Testis (tissue), 2 donors: ENCODE measurements at regions not wholly inside any gene's neighbourhood (a gene's known extent, or its start where the extent isn't known, plus 50 kb on each side); places are given as distances from the start of the nearest gene placed in this dataset.

Experiments used
- POLR2A ChIP-seq: fragments of 450-650 bp; IDR thresholded peaks from one replicate; pipeline ENCODE4 v1.6.1; 2017; ENCODE audit warnings: antibody characterized with exemption, mild to moderate bottlenecking, moderate library complexity
- TF ChIP-seq, protein P1 (sequence below), 3 experiments: fragments of 450-650 bp in 2 of 3; fragments of 200-600 bp in 1 of 3; sonication (generic) in 1 of 3; IDR thresholded peaks; one replicate each; pipeline ENCODE4 v1.5.1; 2016 to 2019; ENCODE audit warnings: antibody characterized with exemption in 3 of 3, mild to moderate bottlenecking in 2 of 3, moderate library complexity in 1 of 3

GRCh38 chr20:4086771-4087687, 61.6 kb upstream of the SMOX start:
- TF ChIP-seq, protein P1, sequence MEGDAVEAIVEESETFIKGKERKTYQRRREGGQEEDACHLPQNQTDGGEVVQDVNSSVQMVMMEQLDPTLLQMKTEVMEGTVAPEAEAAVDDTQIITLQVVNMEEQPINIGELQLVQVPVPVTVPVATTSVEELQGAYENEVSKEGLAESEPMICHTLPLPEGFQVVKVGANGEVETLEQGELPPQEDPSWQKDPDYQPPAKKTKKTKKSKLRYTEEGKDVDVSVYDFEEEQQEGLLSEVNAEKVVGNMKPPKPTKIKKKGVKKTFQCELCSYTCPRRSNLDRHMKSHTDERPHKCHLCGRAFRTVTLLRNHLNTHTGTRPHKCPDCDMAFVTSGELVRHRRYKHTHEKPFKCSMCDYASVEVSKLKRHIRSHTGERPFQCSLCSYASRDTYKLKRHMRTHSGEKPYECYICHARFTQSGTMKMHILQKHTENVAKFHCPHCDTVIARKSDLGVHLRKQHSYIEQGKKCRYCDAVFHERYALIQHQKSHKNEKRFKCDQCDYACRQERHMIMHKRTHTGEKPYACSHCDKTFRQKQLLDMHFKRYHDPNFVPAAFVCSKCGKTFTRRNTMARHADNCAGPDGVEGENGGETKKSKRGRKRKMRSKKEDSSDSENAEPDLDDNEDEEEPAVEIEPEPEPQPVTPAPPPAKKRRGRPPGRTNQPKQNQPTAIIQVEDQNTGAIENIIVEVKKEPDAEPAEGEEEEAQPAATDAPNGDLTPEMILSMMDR (IDR thresholded peaks at IDR 0.05) = no peak
- TF ChIP-seq POLR2A = no peak
